ENCODE measurements at regions not wholly inside any gene's neighbourhood (a gene's known extent, or its start where the extent isn't known, plus 50 kb on each side); places are given as distances from the start of the nearest gene placed in this dataset.

GRCh38 chr9:88711719-88712118, 176.7 kb downstream of the NXNL2 start:
- TF ChIP-seq CTCF (IDR thresholded peaks at IDR 0.05; ENCODE audit: low read depth, low read length): no peak
- TF ChIP-seq POLR2A (IDR thresholded peaks at IDR 0.05; ENCODE audit: extremely low read depth, insufficient read length): no peak
- TF ChIP-seq, protein P1, sequence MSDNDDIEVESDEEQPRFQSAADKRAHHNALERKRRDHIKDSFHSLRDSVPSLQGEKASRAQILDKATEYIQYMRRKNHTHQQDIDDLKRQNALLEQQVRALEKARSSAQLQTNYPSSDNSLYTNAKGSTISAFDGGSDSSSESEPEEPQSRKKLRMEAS (IDR thresholded peaks at IDR 0.05; ENCODE audit: low read depth, low read length): no peak
- no peak for TF ChIP-seq MYC (IDR thresholded peaks at IDR 0.05; ENCODE audit: low read depth, low read length)

Measured in NB4 (cell line).